ENCODE measurements at regions not wholly inside any gene's neighbourhood (a gene's known extent, or its start where the extent isn't known, plus 50 kb on each side); places are given as distances from the start of the nearest gene placed in this dataset.

GRCh38 chr5:33258553-33258952, 182.2 kb upstream of the TARS1 start:
- peaks cover 2% of the 10 kb centered on the region for H3K4me1 Mint-ChIP-seq
- TF ChIP-seq, protein P1, sequence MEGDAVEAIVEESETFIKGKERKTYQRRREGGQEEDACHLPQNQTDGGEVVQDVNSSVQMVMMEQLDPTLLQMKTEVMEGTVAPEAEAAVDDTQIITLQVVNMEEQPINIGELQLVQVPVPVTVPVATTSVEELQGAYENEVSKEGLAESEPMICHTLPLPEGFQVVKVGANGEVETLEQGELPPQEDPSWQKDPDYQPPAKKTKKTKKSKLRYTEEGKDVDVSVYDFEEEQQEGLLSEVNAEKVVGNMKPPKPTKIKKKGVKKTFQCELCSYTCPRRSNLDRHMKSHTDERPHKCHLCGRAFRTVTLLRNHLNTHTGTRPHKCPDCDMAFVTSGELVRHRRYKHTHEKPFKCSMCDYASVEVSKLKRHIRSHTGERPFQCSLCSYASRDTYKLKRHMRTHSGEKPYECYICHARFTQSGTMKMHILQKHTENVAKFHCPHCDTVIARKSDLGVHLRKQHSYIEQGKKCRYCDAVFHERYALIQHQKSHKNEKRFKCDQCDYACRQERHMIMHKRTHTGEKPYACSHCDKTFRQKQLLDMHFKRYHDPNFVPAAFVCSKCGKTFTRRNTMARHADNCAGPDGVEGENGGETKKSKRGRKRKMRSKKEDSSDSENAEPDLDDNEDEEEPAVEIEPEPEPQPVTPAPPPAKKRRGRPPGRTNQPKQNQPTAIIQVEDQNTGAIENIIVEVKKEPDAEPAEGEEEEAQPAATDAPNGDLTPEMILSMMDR (conservative IDR thresholded peaks at IDR 0.05): no peak
- Histone ChIP-seq H3K9ac (ENCODE audit: extremely low read depth, low read length, poor library complexity, severe bottlenecking) (no peak overlapping the region), H3K4me1 (ENCODE audit: control insufficient read depth, insufficient read depth, low read length) (no peaks in the 10 kb centered on the region), H3K36me3 (ENCODE audit: control insufficient read depth, insufficient read depth, low read length) (no peaks in the 10 kb centered on the region), H3K9me3 (ENCODE audit: control insufficient read depth, low read length) (peaks cover 1% of the 10 kb centered on the region), H3K27ac (ENCODE audit: low read depth, low read length) (no peak overlapping the region), H3K27me3 (ENCODE audit: control insufficient read depth, insufficient read depth, low read length, poor library complexity, severe bottlenecking) (no peaks in the 10 kb centered on the region), H3K4me3 (ENCODE audit: low read length) (no peak overlapping the region)
- no peak overlapping the region for H3K27ac Mint-ChIP-seq
- H3K9me3 Mint-ChIP-seq: peaks cover 12% of the 10 kb centered on the region
- WGBS, 2 experiments (ENCODE audit: insufficient coverage in 1 of 2, insufficient read length in 1 of 2): 80 to 86% methylated on average over 1 of the region's 2 CpGs
- no peak for DNase-seq
- no peaks in the 10 kb centered on the region for H3K36me3 Mint-ChIP-seq (ENCODE audit: low read depth)
- H3K27me3 Mint-ChIP-seq (ENCODE audit: insufficient read depth): no peaks in the 10 kb centered on the region
- H3K4me3 Mint-ChIP-seq: no peak overlapping the region

DNA sequence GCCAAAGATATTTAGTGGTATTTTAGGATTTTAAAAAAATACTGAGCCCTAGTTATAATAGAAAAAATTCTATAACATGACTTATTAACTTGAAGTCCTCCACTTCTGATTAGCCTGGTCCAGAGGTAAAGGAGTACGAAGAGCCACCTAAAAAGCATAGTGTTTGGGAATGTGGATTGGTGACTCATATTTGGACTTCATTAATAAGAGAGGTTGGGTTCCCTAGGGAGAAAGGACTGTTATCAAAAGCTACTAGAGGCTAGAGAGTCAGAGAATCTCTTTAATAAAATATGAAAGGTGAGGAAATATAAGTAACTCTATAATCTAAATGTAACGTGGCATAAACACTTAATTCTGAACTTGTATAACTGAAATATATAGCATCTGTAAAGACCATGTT, 180.7 kb upstream of the TARS1 start:
- Mint-ChIP-seq H3K4me3 (no peak overlapping the region), H3K4me1 (peaks cover 2% of the 10 kb centered on the region), H3K36me3 (ENCODE audit: low read depth) (no peaks in the 10 kb centered on the region), H3K27me3 (ENCODE audit: insufficient read depth) (no peaks in the 10 kb centered on the region), H3K9me3 (peaks cover 24% of the 10 kb centered on the region), H3K27ac (no peak overlapping the region)
- Histone ChIP-seq H3K9me3 (ENCODE audit: control insufficient read depth, low read length) (peaks cover 15% of the 10 kb centered on the region), H3K4me1 (ENCODE audit: control insufficient read depth, insufficient read depth, low read length) (no peaks in the 10 kb centered on the region), H3K27ac (ENCODE audit: low read depth, low read length) (no peak overlapping the region), H3K27me3 (ENCODE audit: control insufficient read depth, insufficient read depth, low read length, poor library complexity, severe bottlenecking) (no peaks in the 10 kb centered on the region), H3K36me3 (ENCODE audit: control insufficient read depth, insufficient read depth, low read length) (no peaks in the 10 kb centered on the region), H3K9ac (ENCODE audit: extremely low read depth, low read length, poor library complexity, severe bottlenecking) (no peak overlapping the region), H3K4me3 (ENCODE audit: low read length) (no peak overlapping the region)
- WGBS, 2 experiments (ENCODE audit: insufficient coverage in 1 of 2, insufficient read length in 1 of 2): 99 to 100% methylated on average over 1 to 2 of the region's 2 CpGs
- no peak for DNase-seq
- TF ChIP-seq, protein P1 (conservative IDR thresholded peaks at IDR 0.05): no peak

GRCh38 chr5:33261305-33261704, 179.5 kb upstream of the TARS1 start:
- Mint-ChIP-seq H3K27me3 (ENCODE audit: insufficient read depth) (no peaks in the 10 kb centered on the region), H3K4me3 (no peak overlapping the region), H3K4me1 (no peaks in the 10 kb centered on the region), H3K27ac (no peak overlapping the region), H3K36me3 (ENCODE audit: low read depth) (no peaks in the 10 kb centered on the region), H3K9me3 (peaks cover 24% of the 10 kb centered on the region)
- no peak overlapping the region for H3K9ac ChIP-seq (ENCODE audit: extremely low read depth, low read length, poor library complexity, severe bottlenecking)
- no peaks in the 10 kb centered on the region for H3K36me3 ChIP-seq (ENCODE audit: control insufficient read depth, insufficient read depth, low read length)
- DNase-seq: no peak
- WGBS, 2 experiments (ENCODE audit: insufficient coverage in 1 of 2, insufficient read length in 1 of 2): 100% methylated on average over 2 of the region's 2 CpGs; no CpG with 5 or more reads in 1 of the 2 experiments
- no peak overlapping the region for H3K4me3 ChIP-seq (ENCODE audit: low read length)
- H3K27me3 ChIP-seq (ENCODE audit: control insufficient read depth, insufficient read depth, low read length, poor library complexity, severe bottlenecking): no peaks in the 10 kb centered on the region
- TF ChIP-seq, protein P1 (conservative IDR thresholded peaks at IDR 0.05): no peak
- no peaks in the 10 kb centered on the region for H3K4me1 ChIP-seq (ENCODE audit: control insufficient read depth, insufficient read depth, low read length)
- H3K27ac ChIP-seq (ENCODE audit: low read depth, low read length): no peak overlapping the region
- H3K9me3 ChIP-seq (ENCODE audit: control insufficient read depth, low read length): peaks cover 15% of the 10 kb centered on the region
